Esophagus muscularis mucosa (tissue), 4 donors: ENCODE measurements at regions not wholly inside any gene's neighbourhood (a gene's known extent, or its start where the extent isn't known, plus 50 kb on each side); places are given as distances from the start of the nearest gene placed in this dataset.

Experiments
- EP300 ChIP-seq: sonication (generic); formaldehyde crosslinking; IDR thresholded peaks from one replicate; pipeline ENCODE4 v1.6.1; 2017; ENCODE audit warnings: antibody characterized with exemption
- POLR2A ChIP-seq: fragments of 450-650 bp; IDR thresholded peaks from one replicate; pipeline ENCODE4 v1.6.1; 2017; ENCODE audit warnings: antibody characterized with exemption, moderate library complexity, mild to moderate bottlenecking, low read depth
- POLR2AphosphoS5 ChIP-seq, 2 donors: sonication (generic); formaldehyde crosslinking; IDR thresholded peaks; one replicate each; pipeline ENCODE4 v1.6.1; 2017; ENCODE audit warnings: antibody characterized with exemption in 2 of 2
- TF ChIP-seq, protein P1 (sequence below), 3 experiments: fragments of 200-600 bp in 2 of 3; fragments of 450-650 bp in 1 of 3; sonication (generic) in 2 of 3; IDR thresholded peaks; one replicate each; pipeline ENCODE4 v1.5.1; 2017 to 2019; ENCODE audit warnings: antibody characterized with exemption in 3 of 3, mild to moderate bottlenecking in 2 of 3, moderate library complexity in 1 of 3

DNA sequence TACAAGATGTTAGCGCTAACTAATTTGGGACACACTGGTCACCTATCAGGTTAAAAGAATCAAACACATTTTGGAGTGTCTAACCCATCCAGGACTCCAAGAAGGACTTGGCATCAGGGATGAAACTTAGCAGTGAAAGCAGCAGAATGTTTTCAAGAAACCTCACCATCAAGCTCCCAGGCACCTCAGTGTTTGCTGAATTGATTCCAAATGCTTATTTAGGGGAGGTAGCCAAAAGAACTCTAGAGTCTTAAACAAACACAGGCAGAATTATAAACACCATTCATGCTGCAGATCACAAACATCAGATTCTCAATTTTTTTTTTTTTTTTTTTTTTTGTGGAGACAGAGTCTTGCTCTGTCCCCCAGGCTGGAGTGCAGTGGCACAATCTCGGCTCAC, 122.8 kb upstream of the UXS1 start:
- TF ChIP-seq, protein P1, sequence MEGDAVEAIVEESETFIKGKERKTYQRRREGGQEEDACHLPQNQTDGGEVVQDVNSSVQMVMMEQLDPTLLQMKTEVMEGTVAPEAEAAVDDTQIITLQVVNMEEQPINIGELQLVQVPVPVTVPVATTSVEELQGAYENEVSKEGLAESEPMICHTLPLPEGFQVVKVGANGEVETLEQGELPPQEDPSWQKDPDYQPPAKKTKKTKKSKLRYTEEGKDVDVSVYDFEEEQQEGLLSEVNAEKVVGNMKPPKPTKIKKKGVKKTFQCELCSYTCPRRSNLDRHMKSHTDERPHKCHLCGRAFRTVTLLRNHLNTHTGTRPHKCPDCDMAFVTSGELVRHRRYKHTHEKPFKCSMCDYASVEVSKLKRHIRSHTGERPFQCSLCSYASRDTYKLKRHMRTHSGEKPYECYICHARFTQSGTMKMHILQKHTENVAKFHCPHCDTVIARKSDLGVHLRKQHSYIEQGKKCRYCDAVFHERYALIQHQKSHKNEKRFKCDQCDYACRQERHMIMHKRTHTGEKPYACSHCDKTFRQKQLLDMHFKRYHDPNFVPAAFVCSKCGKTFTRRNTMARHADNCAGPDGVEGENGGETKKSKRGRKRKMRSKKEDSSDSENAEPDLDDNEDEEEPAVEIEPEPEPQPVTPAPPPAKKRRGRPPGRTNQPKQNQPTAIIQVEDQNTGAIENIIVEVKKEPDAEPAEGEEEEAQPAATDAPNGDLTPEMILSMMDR (IDR thresholded peaks at IDR 0.05): no peak
- TF ChIP-seq POLR2A (no peak), EP300 (no peak), POLR2AphosphoS5 (IDR thresholded peaks at IDR 0.05) (no peak)
